Esophagus squamous epithelium (tissue), 4 donors: ENCODE measurements at regions not wholly inside any gene's neighbourhood (a gene's known extent, or its start where the extent isn't known, plus 50 kb on each side); places are given as distances from the start of the nearest gene placed in this dataset.

Experiments used
- POLR2A ChIP-seq, 4 donors: fragments of 450-650 bp; IDR thresholded peaks; one replicate each; pipeline ENCODE4 v1.6.1; 2017; ENCODE audit warnings: antibody characterized with exemption in 4 of 4, mild to moderate bottlenecking in 4 of 4, moderate library complexity in 3 of 4
- TF ChIP-seq, protein P1 (sequence below), 6 experiments: fragments of 450-650 bp in 4 of 6; fragments of 200-600 bp in 2 of 6; sonication (generic) in 2 of 6; IDR thresholded peaks; one replicate each; pipeline ENCODE4 v1.5.1; 2016 to 2019; ENCODE audit warnings: antibody characterized with exemption in 6 of 6, mild to moderate bottlenecking in 4 of 6, moderate library complexity in 4 of 6

DNA sequence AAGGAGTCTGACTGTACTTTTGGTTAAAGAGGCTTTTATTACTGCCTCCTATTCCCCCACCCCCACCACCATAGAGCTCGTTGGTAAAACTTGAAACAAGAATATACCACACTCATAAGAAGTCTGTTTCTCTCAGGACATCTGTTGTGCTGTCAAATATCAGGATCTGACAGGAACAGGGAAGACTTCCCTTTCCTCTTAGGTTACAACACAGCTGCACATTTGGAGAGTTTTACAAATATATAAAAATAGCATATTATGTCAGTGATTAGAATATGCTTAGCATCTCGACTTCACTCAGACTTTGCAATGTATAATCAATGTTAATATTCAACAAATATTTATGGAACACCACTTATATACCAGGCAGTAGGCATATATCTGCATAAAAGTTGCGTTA lies 439.6 kb upstream of the REG3G start:
- TF ChIP-seq, protein P1, sequence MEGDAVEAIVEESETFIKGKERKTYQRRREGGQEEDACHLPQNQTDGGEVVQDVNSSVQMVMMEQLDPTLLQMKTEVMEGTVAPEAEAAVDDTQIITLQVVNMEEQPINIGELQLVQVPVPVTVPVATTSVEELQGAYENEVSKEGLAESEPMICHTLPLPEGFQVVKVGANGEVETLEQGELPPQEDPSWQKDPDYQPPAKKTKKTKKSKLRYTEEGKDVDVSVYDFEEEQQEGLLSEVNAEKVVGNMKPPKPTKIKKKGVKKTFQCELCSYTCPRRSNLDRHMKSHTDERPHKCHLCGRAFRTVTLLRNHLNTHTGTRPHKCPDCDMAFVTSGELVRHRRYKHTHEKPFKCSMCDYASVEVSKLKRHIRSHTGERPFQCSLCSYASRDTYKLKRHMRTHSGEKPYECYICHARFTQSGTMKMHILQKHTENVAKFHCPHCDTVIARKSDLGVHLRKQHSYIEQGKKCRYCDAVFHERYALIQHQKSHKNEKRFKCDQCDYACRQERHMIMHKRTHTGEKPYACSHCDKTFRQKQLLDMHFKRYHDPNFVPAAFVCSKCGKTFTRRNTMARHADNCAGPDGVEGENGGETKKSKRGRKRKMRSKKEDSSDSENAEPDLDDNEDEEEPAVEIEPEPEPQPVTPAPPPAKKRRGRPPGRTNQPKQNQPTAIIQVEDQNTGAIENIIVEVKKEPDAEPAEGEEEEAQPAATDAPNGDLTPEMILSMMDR (IDR thresholded peaks at IDR 0.05), result no peak
- no peak for TF ChIP-seq POLR2A (IDR thresholded peaks at IDR 0.05)
